CD4-positive, alpha-beta T cell (primary cell): ENCODE measurements at regions not wholly inside any gene's neighbourhood (a gene's known extent, or its start where the extent isn't known, plus 50 kb on each side); places are given as distances from the start of the nearest gene placed in this dataset.

Experiments
- ATAC-seq: fragments of 200-7000 bp; cut with Tn5 transposase; one replicate; pipeline ENCODE4 v1.10.0; 2022; ENCODE audit warnings: mild to moderate bottlenecking; ENCODE audit not compliant: poor library complexity
- CTCF ChIA-PET: fragments of 350-600 bp; sonication (Branson Sonifier 250); formaldehyde crosslinking; loops from one replicate; lab custom pipeline; 2021; ENCODE audit warnings: antibody characterized with exemption, inconsistent platforms; lab: Charles Lee
- POLR2A ChIA-PET: fragments of 350-600 bp; sonication (Branson Sonifier 250); formaldehyde crosslinking; loops from one replicate; lab custom pipeline; 2021; ENCODE audit warnings: antibody characterized with exemption, inconsistent platforms; lab: Charles Lee
- DNase-seq, 14 experiments: peaks; one replicate each; pipeline ENCODE4 v3.0.0-alpha.2; 2013 to 2020; ENCODE audit warnings: mixed read lengths in 2 of 14
- H3K27ac ChIP-seq, 2 donors: one replicate each; pipeline versions ENCODE4 v1.5.1 to v1.7.0; 2013; ENCODE audit warnings: low read length in 2 of 2, low read depth in 1 of 2, mild to moderate bottlenecking in 1 of 2
- H3K27me3 ChIP-seq, 2 experiments: 1 replicate in 1 of 2; 2 replicates in 1 of 2; pipeline versions ENCODE4 v1.6.1 to v1.7.0; 2013; ENCODE audit warnings: low read length in 2 of 2, control low read depth in 1 of 2, mild to moderate bottlenecking in 1 of 2, moderate library complexity in 1 of 2; ENCODE audit not compliant: insufficient read depth in 2 of 2, control insufficient read depth in 1 of 2
- H3K36me3 ChIP-seq: one replicate; pipeline ENCODE4 v1.6.1; 2013; ENCODE audit warnings: low read length, control low read depth; ENCODE audit not compliant: insufficient read depth
- H3K4me1 ChIP-seq: one replicate; pipeline ENCODE4 v1.6.1; 2013; ENCODE audit warnings: low read length, control low read depth; ENCODE audit not compliant: insufficient read depth
- H3K4me3 ChIP-seq: one replicate; pipeline ENCODE4 v1.5.1; 2013; ENCODE audit warnings: mild to moderate bottlenecking, low read length, moderate library complexity
- H3K9me3 ChIP-seq, 2 experiments: 1 replicate in 1 of 2; 2 replicates in 1 of 2; pipeline versions ENCODE4 v1.6.1 to v1.7.0; 2013; ENCODE audit warnings: low read length in 2 of 2, mild to moderate bottlenecking in 2 of 2, control low read depth in 1 of 2, moderate library complexity in 1 of 2; ENCODE audit not compliant: control insufficient read depth in 1 of 2, insufficient read depth in 1 of 2
- H3K27ac Mint-ChIP-seq: one replicate; pipeline ENCODE4 v1.8.0; 2020; ENCODE audit warnings: mixed read lengths
- H3K27me3 Mint-ChIP-seq: one replicate; pipeline ENCODE4 v1.8.0; 2021; ENCODE audit warnings: mixed read lengths
- H3K36me3 Mint-ChIP-seq: one replicate; pipeline ENCODE4 v1.8.0; 2021; ENCODE audit warnings: low read depth, mixed read lengths
- H3K4me1 Mint-ChIP-seq: one replicate; pipeline ENCODE4 v1.8.0; 2021; ENCODE audit warnings: low read depth, mixed read lengths
- H3K4me3 Mint-ChIP-seq: one replicate; pipeline ENCODE4 v1.8.0; 2020; ENCODE audit warnings: mild to moderate bottlenecking, mixed read lengths
- H3K9me3 Mint-ChIP-seq: one replicate; pipeline ENCODE4 v1.8.0; 2020; ENCODE audit warnings: mixed read lengths
- intact Hi-C, 2 experiments: fragments of 100-400 bp; cut with DNase I in 1 of 2; cut with micrococcal nuclease in 1 of 2; formaldehyde crosslinking; loops; one replicate each; pipeline versions ENCODE4 v1.15.1 to v1.9.0; 2023 to 2025; cut with DNase I, micrococcal nuclease
- TF ChIP-seq, protein P1 (sequence below): fragments of 200-600 bp; IDR thresholded peaks from one replicate; pipeline ENCODE4 v1.8.0; 2022; ENCODE audit warnings: antibody characterized with exemption, mild to moderate bottlenecking

GRCh38 chr5:24389968-24390367 lies 254.8 kb downstream of the CDH10 start:
- Histone ChIP-seq H3K36me3 (no peaks in the 10 kb centered on the region), H3K27ac (no peak overlapping the region), H3K4me1 (no peaks in the 10 kb centered on the region), H3K4me3 (no peak overlapping the region), H3K27me3 (no peaks in the 10 kb centered on the region), H3K9me3 (peaks cover 6% of the 10 kb centered on the region in 2 experiments)
- no peak overlapping the region for H3K27ac Mint-ChIP-seq
- H3K4me3 Mint-ChIP-seq: no peak overlapping the region
- H3K36me3 Mint-ChIP-seq: no peaks in the 10 kb centered on the region
- H3K9me3 Mint-ChIP-seq: peaks cover 5% of the 10 kb centered on the region
- DNase-seq: no peak
- TF ChIP-seq, protein P1, sequence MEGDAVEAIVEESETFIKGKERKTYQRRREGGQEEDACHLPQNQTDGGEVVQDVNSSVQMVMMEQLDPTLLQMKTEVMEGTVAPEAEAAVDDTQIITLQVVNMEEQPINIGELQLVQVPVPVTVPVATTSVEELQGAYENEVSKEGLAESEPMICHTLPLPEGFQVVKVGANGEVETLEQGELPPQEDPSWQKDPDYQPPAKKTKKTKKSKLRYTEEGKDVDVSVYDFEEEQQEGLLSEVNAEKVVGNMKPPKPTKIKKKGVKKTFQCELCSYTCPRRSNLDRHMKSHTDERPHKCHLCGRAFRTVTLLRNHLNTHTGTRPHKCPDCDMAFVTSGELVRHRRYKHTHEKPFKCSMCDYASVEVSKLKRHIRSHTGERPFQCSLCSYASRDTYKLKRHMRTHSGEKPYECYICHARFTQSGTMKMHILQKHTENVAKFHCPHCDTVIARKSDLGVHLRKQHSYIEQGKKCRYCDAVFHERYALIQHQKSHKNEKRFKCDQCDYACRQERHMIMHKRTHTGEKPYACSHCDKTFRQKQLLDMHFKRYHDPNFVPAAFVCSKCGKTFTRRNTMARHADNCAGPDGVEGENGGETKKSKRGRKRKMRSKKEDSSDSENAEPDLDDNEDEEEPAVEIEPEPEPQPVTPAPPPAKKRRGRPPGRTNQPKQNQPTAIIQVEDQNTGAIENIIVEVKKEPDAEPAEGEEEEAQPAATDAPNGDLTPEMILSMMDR: no peak
- ChIA-PET POLR2A (no interaction called here), CTCF (no interaction called here)
- ATAC-seq: no peak
- no peaks in the 10 kb centered on the region for H3K27me3 Mint-ChIP-seq
- H3K4me1 Mint-ChIP-seq: no peaks in the 10 kb centered on the region
- intact Hi-C loops: no loop called here

- no peaks in the 10 kb centered on the region for H3K27me3 Mint-ChIP-seq
- no peaks in the 10 kb centered on the region for H3K4me1 Mint-ChIP-seq
- TF ChIP-seq, protein P1: no peak
- peaks cover 6% of the 10 kb centered on the region in 2 experiments for H3K9me3 ChIP-seq
- intact Hi-C loops: no loop called here
- no peak overlapping the region for H3K4me3 Mint-ChIP-seq
- ATAC-seq (no peak), DNase-seq (no peak)
- no peaks in the 10 kb centered on the region for H3K36me3 ChIP-seq
- no peaks in the 10 kb centered on the region for H3K36me3 Mint-ChIP-seq
- H3K27me3 ChIP-seq: no peaks in the 10 kb centered on the region
- H3K4me1 ChIP-seq: no peaks in the 10 kb centered on the region
- no peak overlapping the region for H3K27ac ChIP-seq
- POLR2A ChIA-PET: no interaction called here
- no peak overlapping the region for H3K27ac Mint-ChIP-seq
- peaks cover 5% of the 10 kb centered on the region for H3K9me3 Mint-ChIP-seq
- CTCF ChIA-PET: no interaction called here
- H3K4me3 ChIP-seq: no peak overlapping the region
Measured at GRCh38 chr5:24391816-24392215, 253.0 kb downstream of the CDH10 start.

DNA sequence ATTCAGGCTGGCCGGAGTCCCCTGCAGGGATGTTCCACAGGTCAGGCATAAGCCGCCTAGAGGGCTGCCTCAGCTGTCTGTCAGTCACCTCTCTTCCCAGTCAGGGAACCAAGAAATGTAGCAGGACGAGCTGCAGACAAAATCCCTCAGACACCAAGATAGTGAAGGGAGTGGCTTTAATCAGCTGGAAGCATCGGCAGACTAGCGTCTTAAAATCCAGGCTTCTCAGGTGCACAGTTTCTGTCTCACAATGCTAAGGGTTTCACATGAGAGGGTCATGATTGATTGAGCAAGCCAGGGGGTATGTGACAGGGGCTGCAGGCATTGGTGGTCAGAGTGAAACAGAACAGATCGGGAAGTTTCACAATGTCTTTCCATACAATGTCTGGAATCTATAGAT lies 247.2 kb downstream of the CDH10 start:
- peaks cover 14% of the 10 kb centered on the region for H3K9me3 Mint-ChIP-seq
- Histone ChIP-seq H3K4me3 (no peak overlapping the region), H3K36me3 (no peaks in the 10 kb centered on the region), H3K4me1 (no peaks in the 10 kb centered on the region), H3K27ac (no peak overlapping the region), H3K9me3 (peaks cover 0 to 6% of the 10 kb centered on the region in 2 experiments), H3K27me3 (no peaks in the 10 kb centered on the region)
- H3K36me3 Mint-ChIP-seq: no peaks in the 10 kb centered on the region
- no peak overlapping the region for H3K27ac Mint-ChIP-seq
- ChIA-PET POLR2A (no interaction called here), CTCF (no interaction called here)
- no peak for ATAC-seq
- H3K4me1 Mint-ChIP-seq: no peaks in the 10 kb centered on the region
- no peak for DNase-seq
- intact Hi-C loops: no loop called here
- H3K27me3 Mint-ChIP-seq: no peaks in the 10 kb centered on the region
- TF ChIP-seq, protein P1: no peak
- no peak overlapping the region for H3K4me3 Mint-ChIP-seq
